HG03354 (cell line): ENCODE measurements at regions not wholly inside any gene's neighbourhood (a gene's known extent, or its start where the extent isn't known, plus 50 kb on each side); places are given as distances from the start of the nearest gene placed in this dataset.

Experiments
- ATAC-seq: cut with Tn5 transposase; IDR thresholded peaks from one replicate; pipeline ENCODE4 v1.9.1; 2021; ENCODE audit warnings: mild to moderate bottlenecking; ENCODE audit not compliant: unreplicated experiment, poor library complexity, severe bottlenecking

DNA sequence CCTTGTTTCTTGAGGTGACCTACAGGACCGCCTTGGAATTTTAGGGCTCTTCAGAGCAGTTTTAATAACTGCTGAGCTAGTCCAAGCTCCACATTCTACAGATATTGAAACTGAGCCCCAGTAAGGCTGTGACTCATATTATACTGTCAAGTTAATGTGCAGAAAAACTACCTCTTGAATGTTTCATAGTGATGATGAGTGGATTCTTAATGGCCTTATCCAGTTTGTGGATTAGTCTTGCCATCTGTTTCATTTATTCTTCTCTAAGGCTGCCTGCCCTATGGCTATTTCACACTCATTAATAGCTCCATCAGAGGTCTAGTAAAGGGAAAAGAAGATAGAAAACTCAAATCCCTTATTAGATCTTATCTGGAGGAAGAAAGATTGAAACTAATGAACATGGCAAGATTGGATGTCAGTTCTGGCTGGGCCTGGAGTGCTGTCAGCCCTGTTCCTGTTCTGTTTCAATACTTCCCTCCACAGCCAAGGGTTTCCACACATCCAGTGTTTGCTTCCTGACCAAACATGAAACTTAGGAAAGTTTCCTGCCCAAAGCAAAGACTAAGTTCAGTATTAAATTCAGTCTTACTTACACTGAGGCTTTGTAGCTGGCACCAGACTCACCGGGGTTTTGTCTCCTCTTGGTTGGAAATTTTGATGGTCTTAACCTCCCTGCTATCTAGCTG lies 215.6 kb upstream of the DMAC1 start:
- ATAC-seq, result no peak

DNA sequence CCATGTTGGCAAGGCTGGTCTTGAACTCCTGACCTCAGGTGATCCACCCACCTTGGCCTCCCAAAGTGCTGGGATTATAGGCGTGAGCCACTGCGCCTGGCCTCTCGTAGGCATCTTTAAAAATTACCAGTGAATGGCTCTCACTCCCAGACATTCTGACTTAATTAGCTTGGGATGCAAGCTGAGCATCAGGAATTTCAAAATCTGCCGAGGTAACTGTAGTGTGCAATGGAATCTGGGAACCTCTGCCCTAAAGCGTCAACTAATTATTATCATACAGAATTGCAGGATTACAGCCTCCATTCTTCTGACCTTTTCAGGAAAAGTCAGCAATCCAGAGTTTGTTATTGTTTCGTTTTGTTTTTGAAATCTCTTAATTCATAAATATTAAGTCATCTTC lies 213.4 kb upstream of the DMAC1 start:
- ATAC-seq, result no peak

DNA sequence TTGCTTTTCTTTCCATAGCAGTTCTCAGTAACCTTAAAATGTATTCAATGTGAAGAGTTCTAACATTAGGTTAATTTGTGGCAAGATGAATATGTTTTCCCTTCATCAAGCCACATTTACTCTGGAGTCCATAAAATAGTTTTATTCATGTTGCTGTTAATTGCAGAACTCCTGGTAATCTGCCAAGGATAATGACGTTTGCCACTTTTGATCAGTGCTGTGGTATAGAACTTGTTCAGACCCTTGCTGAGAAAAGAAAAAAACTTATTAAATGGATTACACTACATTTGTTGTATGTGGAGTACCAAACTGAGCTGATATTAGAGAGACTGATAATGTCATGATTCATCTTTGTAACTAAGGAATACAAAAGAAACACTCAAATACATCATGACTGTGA lies 212.4 kb upstream of the DMAC1 start:
- no peak for ATAC-seq

DNA sequence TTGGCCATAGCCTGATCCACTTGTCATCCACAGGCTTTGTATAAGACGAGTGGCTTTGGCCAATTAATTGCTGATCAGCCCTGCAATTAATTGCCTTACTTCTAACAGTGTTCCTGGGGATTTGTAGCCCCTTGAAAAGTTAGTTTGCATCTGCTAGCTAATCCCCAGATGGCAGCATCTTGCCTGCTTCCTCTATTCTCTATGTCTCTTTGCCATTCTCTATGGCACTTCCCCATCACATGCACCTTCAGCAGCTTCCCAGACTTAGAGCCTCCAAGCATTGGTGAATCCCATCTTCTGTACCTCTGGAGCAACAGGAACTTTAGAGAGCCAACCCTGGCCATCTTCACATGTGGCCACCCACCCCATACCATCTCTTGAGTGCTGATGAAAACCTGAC lies 197.0 kb upstream of the DMAC1 start:
- ATAC-seq, result no peak

DNA sequence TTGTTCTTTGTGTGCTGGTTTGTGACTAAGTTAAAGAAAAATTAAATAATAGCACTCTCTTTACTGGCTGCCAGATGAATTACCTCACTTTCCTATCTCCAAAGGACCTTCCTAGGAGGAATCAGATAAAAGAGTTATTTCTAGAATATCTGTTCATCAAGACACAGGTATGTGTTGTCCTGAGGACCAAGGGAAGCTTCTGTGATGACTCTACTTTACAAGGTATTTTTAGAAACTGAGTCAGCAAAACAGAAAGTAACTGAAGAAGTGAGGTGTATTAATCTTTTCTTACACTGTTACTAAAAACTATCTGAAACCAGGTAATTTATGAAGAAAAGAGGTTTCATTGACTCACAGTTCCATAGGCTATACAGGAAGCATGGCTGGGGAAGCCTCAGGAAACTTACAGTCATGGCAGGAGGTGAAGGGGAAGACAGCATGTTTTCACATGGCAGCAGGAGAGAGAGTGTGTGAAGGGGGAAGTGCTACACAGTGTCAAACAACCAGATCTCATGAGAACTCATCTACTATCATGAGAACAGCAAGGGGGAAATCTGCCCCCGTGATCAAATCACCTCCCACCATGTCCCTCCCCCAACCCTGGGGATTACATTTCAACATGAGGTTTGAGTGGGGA lies 189.2 kb upstream of the DMAC1 start:
- ATAC-seq, result no peak

- no peak for ATAC-seq
These were observed 185.1 kb upstream of the DMAC1 start for GRCh38 chr9:7984692-7985091.

GRCh38 chr9:7984203-7984602 lies 184.6 kb upstream of the DMAC1 start:
- no peak for ATAC-seq

GRCh38 chr9:7983490-7983889 lies 183.9 kb upstream of the DMAC1 start:
- no peak for ATAC-seq

DNA sequence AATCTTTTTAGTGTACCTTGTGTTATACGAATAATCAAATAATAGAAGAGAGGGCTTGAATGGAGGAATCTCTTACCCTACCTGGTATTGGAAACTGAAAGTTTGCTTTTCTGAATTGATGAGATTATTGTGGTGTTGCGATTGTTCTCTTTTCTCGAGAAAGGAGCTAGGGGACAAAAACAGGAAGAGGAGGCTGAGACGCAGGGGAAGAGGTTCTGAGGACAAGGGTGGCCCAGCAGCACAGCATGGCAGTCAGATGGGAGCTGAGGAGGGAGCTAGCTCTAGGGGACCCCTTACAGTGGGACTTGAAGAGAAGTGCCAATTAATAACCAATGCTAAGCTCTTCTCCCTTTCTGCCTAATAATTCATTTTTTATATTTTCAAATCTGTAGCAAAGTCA lies 183.3 kb upstream of the DMAC1 start:
- no peak for ATAC-seq

GRCh38 chr9:7980691-7981289 lies 181.2 kb upstream of the DMAC1 start:
- no peak for ATAC-seq

GRCh38 chr9:7980041-7980440 lies 180.5 kb upstream of the DMAC1 start:
- ATAC-seq, result no peak

DNA sequence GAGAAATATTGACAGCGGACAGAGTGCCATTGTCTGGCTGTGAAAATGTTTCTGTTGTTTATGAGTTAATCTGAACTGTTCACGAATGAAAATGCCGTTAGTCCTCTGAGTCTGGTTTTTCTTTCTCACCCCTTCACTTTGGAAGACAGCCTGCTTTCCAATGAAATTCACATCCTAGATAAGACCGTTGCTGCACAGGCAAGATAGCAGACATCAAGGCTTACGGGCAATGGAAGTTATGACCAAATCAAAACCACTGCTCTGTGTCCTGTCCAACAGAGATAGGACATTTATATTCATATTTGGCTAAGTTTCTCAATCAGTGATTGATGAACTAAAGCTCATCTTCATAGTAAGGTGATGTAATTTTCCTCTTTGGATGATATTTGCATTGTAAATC lies 180.0 kb upstream of the DMAC1 start:
- no peak for ATAC-seq

- no peak for ATAC-seq
These were observed 178.0 kb upstream of the DMAC1 start for GRCh38 chr9:7977586-7977985.

- peak; percentile 22 for ATAC-seq
These were observed 177.3 kb upstream of the DMAC1 start for GRCh38 chr9:7976856-7977255.

DNA sequence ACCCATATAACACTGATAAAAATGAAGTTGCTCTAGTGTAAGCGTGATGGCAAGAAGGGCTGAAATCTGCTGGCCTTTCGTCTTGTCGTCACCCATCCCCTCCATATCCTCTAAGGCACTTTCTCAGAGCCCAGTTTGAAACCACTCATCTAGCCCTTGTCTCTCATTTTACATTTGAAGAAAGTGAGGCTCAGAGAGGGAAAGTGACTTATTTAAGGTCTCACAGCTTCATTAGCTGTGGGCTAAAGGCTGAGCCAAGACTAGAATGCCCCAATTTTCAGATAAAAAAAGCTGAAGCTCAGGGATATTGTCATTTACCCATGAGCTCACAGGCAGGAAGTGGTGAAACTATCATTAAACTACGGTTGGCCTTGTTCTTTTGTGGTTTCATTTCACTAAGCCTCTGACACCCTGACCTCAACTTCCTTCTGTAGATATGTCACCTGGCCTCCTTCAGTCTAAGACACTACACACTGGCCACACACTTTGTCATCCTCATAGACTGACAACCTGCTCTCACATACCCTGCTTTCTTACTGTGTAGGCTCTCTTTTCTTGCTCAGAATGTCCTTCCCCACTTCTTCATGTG lies 176.7 kb upstream of the DMAC1 start:
- peak; percentile 98 for ATAC-seq

DNA sequence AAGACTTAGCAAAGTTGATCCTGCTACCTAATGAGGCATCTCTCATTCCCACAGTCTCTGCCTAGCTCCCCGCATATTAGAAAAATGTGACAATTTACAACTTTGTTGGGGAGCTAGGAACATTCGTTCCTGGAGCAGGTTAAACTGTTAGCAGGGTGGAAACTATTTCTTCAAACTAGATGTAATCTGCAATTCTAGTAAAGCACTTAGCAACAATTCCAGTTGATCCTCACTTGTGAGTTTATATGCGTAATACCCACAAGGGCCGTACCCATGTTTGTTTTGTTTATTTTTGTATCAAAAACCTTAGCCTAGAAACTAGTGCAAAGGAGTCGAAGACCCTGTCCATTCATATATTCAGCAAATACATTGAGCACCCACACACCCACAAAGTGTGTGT lies 175.8 kb upstream of the DMAC1 start:
- no peak for ATAC-seq

DNA sequence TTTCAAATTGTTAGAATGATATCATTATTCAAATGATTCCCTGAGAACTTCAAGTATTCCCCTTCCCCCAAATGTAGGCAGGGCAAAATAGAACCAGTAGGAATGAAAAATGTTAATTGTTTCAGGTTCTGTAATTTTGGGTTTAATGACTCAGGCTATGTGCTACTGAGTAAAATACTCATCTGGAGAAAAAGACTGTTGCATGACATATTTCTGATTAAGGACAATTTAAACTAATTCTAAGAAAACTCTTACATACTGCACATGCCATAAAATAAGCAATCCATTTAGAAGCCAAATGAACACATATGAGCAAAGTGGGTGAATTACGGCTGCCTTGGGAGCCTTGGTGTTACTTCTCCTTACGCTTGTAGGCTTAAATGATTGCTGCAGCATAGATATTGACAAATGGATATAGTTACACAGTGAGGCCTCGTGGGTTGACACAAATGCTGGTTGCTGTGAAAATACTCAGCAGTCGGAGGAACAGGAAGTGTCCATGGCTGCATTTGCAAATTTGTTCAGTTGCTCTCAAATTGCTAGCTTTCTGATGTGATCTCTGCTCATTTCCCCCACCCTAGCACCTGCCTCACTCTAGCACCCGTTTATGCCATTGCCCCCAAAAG lies 174.9 kb upstream of the DMAC1 start:
- peak; percentile 34 for ATAC-seq

GRCh38 chr9:7973123-7973522 lies 173.5 kb upstream of the DMAC1 start:
- no peak for ATAC-seq

DNA sequence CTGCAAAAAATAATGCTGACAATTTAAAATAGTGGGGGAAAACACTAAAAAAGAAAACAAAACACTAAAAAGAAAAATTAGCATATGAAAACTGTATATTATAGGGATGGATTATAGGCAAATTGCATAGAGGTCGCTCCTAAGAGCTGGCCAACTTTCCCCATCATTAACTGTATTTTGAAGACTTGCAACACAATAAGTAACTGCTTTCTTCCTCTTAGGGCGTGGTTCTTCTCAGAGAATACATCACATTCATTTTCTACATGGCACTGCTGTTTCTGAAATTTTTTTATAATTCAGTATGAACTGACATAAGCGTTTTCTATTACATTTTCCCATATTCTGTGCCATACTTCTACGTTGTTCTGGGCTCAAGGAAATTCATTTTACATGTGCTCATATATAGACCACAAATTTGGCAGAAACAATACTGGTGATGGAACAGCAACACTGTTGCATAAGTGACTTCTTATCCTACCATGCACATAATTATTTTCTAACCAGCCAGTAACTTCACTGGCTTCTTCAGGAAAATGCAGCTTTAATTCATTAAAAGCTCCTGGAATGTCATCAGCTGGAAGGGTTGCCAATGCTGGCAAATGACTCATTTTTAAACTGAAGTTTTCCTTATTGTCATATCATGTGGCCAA lies 171.2 kb upstream of the DMAC1 start:
- ATAC-seq, result no peak

DNA sequence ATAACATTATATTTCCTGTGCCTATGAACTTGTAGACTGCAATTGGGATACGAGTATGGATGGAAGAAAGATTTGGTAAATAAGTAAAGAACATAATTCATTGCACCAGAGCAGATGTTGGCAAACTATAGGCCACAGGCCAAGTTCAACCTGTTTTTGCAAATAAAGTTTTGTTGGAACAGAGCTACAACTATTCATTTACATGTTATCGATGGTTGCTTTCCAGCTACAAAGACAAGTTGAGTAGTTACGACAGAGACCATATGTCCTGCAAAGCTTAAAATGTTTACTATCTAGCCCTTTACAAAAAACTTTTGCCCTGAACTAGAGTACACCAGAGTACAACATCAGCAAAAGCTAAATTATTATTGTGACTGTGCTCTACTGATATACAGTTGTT lies 169.1 kb upstream of the DMAC1 start:
- no peak for ATAC-seq
